GM18498 (cell line): ENCODE measurements at regions not wholly inside any gene's neighbourhood (a gene's known extent, or its start where the extent isn't known, plus 50 kb on each side); places are given as distances from the start of the nearest gene placed in this dataset.
A peak's percentile ranks its signal among the peaks of the same experiment; 100 is the strongest.

Experiments used
- ATAC-seq: cut with Tn5 transposase; IDR thresholded peaks from one replicate; pipeline ENCODE4 v1.9.1; 2021; ENCODE audit warnings: mild to moderate bottlenecking, moderate library complexity; ENCODE audit not compliant: unreplicated experiment

- ATAC-seq = no peak
Observed at GRCh38 chr4:181525634-181526033, 717.6 kb upstream of the TENM3 start.

- peak; percentile 70 for ATAC-seq
Observed at GRCh38 chr4:181528570-181529184, 714.5 kb upstream of the TENM3 start.

GRCh38 chr4:181529537-181529936 is 713.7 kb upstream of the TENM3 start:
- no peak for ATAC-seq

- ATAC-seq = no peak
Observed at GRCh38 chr4:181536196-181536746, 706.9 kb upstream of the TENM3 start.

- no peak for ATAC-seq
Observed at GRCh38 chr4:181536811-181537434, 706.3 kb upstream of the TENM3 start.

GRCh38 chr4:181538431-181538830 is 704.8 kb upstream of the TENM3 start:
- no peak for ATAC-seq

- ATAC-seq = no peak
Observed at GRCh38 chr4:181541396-181541795, 701.8 kb upstream of the TENM3 start.

GRCh38 chr4:181548873-181549575 is 694.2 kb upstream of the TENM3 start:
- ATAC-seq = no peak

GRCh38 chr4:181549576-181550188 is 693.5 kb upstream of the TENM3 start:
- ATAC-seq = no peak

- ATAC-seq = no peak
Observed at GRCh38 chr4:181550381-181550780, 692.8 kb upstream of the TENM3 start.

- ATAC-seq = no peak
Observed at GRCh38 chr4:181559637-181560036, 683.6 kb upstream of the TENM3 start.

- ATAC-seq = no peak
Observed at GRCh38 chr4:181562399-181562798, 680.8 kb upstream of the TENM3 start.

- ATAC-seq = no peak
Observed at GRCh38 chr4:181564625-181565024, 678.6 kb upstream of the TENM3 start.

GRCh38 chr4:181566490-181566889 is 676.7 kb upstream of the TENM3 start:
- no peak for ATAC-seq

- ATAC-seq = peak; percentile 82
Observed at GRCh38 chr4:181569553-181569952, 673.6 kb upstream of the TENM3 start.

- ATAC-seq = no peak
Observed at GRCh38 chr4:181578911-181579310, 664.3 kb upstream of the TENM3 start.

- no peak for ATAC-seq
Observed at GRCh38 chr4:181579486-181579885, 663.7 kb upstream of the TENM3 start.

- ATAC-seq = no peak
Observed at GRCh38 chr4:181581983-181582382, 661.2 kb upstream of the TENM3 start.

- ATAC-seq = no peak
Observed at GRCh38 chr4:181582595-181582994, 660.6 kb upstream of the TENM3 start.

GRCh38 chr4:181588733-181589302 is 654.4 kb upstream of the TENM3 start:
- no peak for ATAC-seq

GRCh38 chr4:181592221-181592745 is 650.9 kb upstream of the TENM3 start:
- no peak for ATAC-seq
